Esophagus muscularis mucosa (tissue), 4 donors: ENCODE measurements at regions not wholly inside any gene's neighbourhood (a gene's known extent, or its start where the extent isn't known, plus 50 kb on each side); places are given as distances from the start of the nearest gene placed in this dataset.
"Not testable (repeated sequence)": the region's sequence is repeated elsewhere in the genome, so short reads cannot be mapped to it uniquely, and the experiment has no call there.

Experiments
- DNase-seq: peaks from one replicate; pipeline ENCODE4 v3.0.0-alpha.2; 2017; ENCODE audit errors: extremely low spot score
- H3K27ac ChIP-seq, 4 donors: fragments of 200-600 bp; sonication (generic); replicated peaks in 1 of 4; 1 replicate in 3 of 4; 2 replicates in 1 of 4; pipeline ENCODE4 v1.5.1; 2016 to 2019; ENCODE audit warnings: mild to moderate bottlenecking in 1 of 4
- H3K27me3 ChIP-seq, 4 donors: fragments of 200-600 bp; sonication (generic); one replicate each; pipeline versions ENCODE4 v1.5.1 to v1.6.0; 2016 to 2019
- H3K36me3 ChIP-seq, 4 donors: fragments of 200-600 bp; sonication (generic); one replicate each; pipeline ENCODE4 v1.5.1; 2016 to 2019
- H3K4me1 ChIP-seq, 4 donors: fragments of 200-600 bp; sonication (generic); one replicate each; pipeline ENCODE4 v1.5.1; 2016 to 2019
- H3K4me3 ChIP-seq, 4 donors: fragments of 200-600 bp; sonication (generic); 1 replicate in 2 of 4; 2 replicates in 2 of 4; pipeline ENCODE4 v1.5.1; 2016 to 2019; ENCODE audit warnings: mild to moderate bottlenecking in 4 of 4, moderate library complexity in 1 of 4
- H3K9me3 ChIP-seq, 4 donors: fragments of 200-600 bp; sonication (generic); 1 replicate in 3 of 4; 2 replicates in 1 of 4; pipeline ENCODE4 v1.5.1; 2016 to 2019
- CTCF ChIP-seq, 3 experiments: fragments of 200-600 bp in 2 of 3; fragments of 450-650 bp in 1 of 3; sonication (generic) in 2 of 3; IDR thresholded peaks; one replicate each; pipeline ENCODE4 v1.5.1; 2017 to 2019; ENCODE audit warnings: antibody characterized with exemption in 3 of 3, mild to moderate bottlenecking in 2 of 3, moderate library complexity in 1 of 3
- EP300 ChIP-seq: sonication (generic); formaldehyde crosslinking; IDR thresholded peaks from one replicate; pipeline ENCODE4 v1.6.1; 2017; ENCODE audit warnings: antibody characterized with exemption
- POLR2A ChIP-seq: fragments of 450-650 bp; IDR thresholded peaks from one replicate; pipeline ENCODE4 v1.6.1; 2017; ENCODE audit warnings: antibody characterized with exemption, moderate library complexity, mild to moderate bottlenecking, low read depth
- POLR2AphosphoS5 ChIP-seq, 2 donors: sonication (generic); formaldehyde crosslinking; IDR thresholded peaks; one replicate each; pipeline ENCODE4 v1.6.1; 2017; ENCODE audit warnings: antibody characterized with exemption in 2 of 2
- WGBS: methylation state at CpG from one replicate; pipeline ENCODE4 v1.1.5; 2018; 5-methylcytosine and 5-hydroxymethylcytosine counted together
- intact Hi-C: fragments of 100-400 bp; cut with DNase I; formaldehyde crosslinking; loops from one replicate; pipeline ENCODE4 v1.15.1; 2023

GRCh38 chr5:39657943-39658342 is 233.2 kb upstream of the DAB2 start:
- Histone ChIP-seq H3K27ac (no peak overlapping the region), H3K36me3 (no peaks in the 10 kb centered on the region), H3K4me1 (no peaks in the 10 kb centered on the region), H3K27me3 (no peaks in the 10 kb centered on the region), H3K9me3 (no peaks in the 10 kb centered on the region), H3K4me3 (no peak overlapping the region)
- WGBS: 80% methylated on average over 1 of the region's 1 CpG
- intact Hi-C loops: no loop called here
- no peak for DNase-seq
- TF ChIP-seq POLR2A (no peak), CTCF (IDR thresholded peaks at IDR 0.05) (no peak), POLR2AphosphoS5 (IDR thresholded peaks at IDR 0.05) (no peak), EP300 (no peak)

- Histone ChIP-seq H3K4me1 (no peaks in the 10 kb centered on the region), H3K9me3 (no peaks in the 10 kb centered on the region), H3K27me3 (no peaks in the 10 kb centered on the region), H3K27ac (no peak overlapping the region), H3K36me3 (no peaks in the 10 kb centered on the region), H3K4me3 (no peak overlapping the region)
- no peak for DNase-seq
- intact Hi-C loops: no loop called here
- no peak for TF ChIP-seq EP300
These were observed 231.8 kb upstream of the DAB2 start for GRCh38 chr5:39656600-39656999.

GRCh38 chr5:39654715-39655114 is 229.9 kb upstream of the DAB2 start:
- 95% methylated on average over 4 of the region's 4 CpGs for WGBS
- Histone ChIP-seq H3K27ac (no peak overlapping the region), H3K36me3 (no peaks in the 10 kb centered on the region), H3K4me3 (no peak overlapping the region), H3K9me3 (no peaks in the 10 kb centered on the region), H3K27me3 (no peaks in the 10 kb centered on the region), H3K4me1 (no peaks in the 10 kb centered on the region)
- TF ChIP-seq EP300 (no peak), POLR2A (no peak), CTCF (IDR thresholded peaks at IDR 0.05) (no peak), POLR2AphosphoS5 (IDR thresholded peaks at IDR 0.05) (no peak)
- intact Hi-C loops: no loop called here
- DNase-seq: no peak

GRCh38 chr5:39652481-39652880 is 227.7 kb upstream of the DAB2 start:
- H3K27ac ChIP-seq, H3K36me3 ChIP-seq, DNase-seq, H3K4me3 ChIP-seq, H3K4me1 ChIP-seq, intact Hi-C loops, H3K27me3 ChIP-seq, H3K9me3 ChIP-seq: not testable (repeated sequence)
- WGBS: 94% methylated on average over 6 of the region's 6 CpGs

- H3K9me3 ChIP-seq: no peaks in the 10 kb centered on the region
- no peak overlapping the region for H3K27ac ChIP-seq
- 86% methylated on average over 4 of the region's 4 CpGs for whole genome bisulfite sequencing
- TF ChIP-seq POLR2A (no peak), CTCF (IDR thresholded peaks at IDR 0.05) (no peak), POLR2AphosphoS5 (IDR thresholded peaks at IDR 0.05) (no peak), EP300 (no peak)
- intact Hi-C loops: no loop called here
- DNase-seq: no peak
- no peak overlapping the region for H3K4me3 ChIP-seq
- no peaks in the 10 kb centered on the region for H3K27me3 ChIP-seq
- H3K36me3 ChIP-seq: no peaks in the 10 kb centered on the region
- H3K4me1 ChIP-seq: no peaks in the 10 kb centered on the region
These were observed 227.3 kb upstream of the DAB2 start for GRCh38 chr5:39652036-39652435.

GRCh38 chr5:39650008-39650762 is 225.4 kb upstream of the DAB2 start:
- intact Hi-C loops: no loop called here
- no peaks in the 10 kb centered on the region for H3K4me1 ChIP-seq
- H3K9me3 ChIP-seq: no peaks in the 10 kb centered on the region
- H3K4me3 ChIP-seq: no peak overlapping the region
- H3K36me3 ChIP-seq: no peaks in the 10 kb centered on the region
- H3K27ac ChIP-seq: no peak overlapping the region
- TF ChIP-seq EP300: no peak
- TF ChIP-seq CTCF (IDR thresholded peaks at IDR 0.05): no peak
- TF ChIP-seq POLR2A: no peak
- no peak for TF ChIP-seq POLR2AphosphoS5 (IDR thresholded peaks at IDR 0.05)
- no peak for DNase-seq
- no peaks in the 10 kb centered on the region for H3K27me3 ChIP-seq
- WGBS: 67% methylated on average over 1 of the region's 1 CpG
